NCI-H748 treated with DMSO at 0.1 percent for 48 hours (cell line): ENCODE measurements at regions not wholly inside any gene's neighbourhood (a gene's known extent, or its start where the extent isn't known, plus 50 kb on each side); places are given as distances from the start of the nearest gene placed in this dataset.
A peak's percentile ranks its signal among the peaks of the same experiment; 100 is the strongest.
"Not testable (repeated sequence)": the region's sequence is repeated elsewhere in the genome, so short reads cannot be mapped to it uniquely, and the experiment has no call there.

Experiments
- DNase-seq: peaks from one replicate; lab custom pipeline; 2025; lab: John Stamatoyannopoulos, UW

DNA sequence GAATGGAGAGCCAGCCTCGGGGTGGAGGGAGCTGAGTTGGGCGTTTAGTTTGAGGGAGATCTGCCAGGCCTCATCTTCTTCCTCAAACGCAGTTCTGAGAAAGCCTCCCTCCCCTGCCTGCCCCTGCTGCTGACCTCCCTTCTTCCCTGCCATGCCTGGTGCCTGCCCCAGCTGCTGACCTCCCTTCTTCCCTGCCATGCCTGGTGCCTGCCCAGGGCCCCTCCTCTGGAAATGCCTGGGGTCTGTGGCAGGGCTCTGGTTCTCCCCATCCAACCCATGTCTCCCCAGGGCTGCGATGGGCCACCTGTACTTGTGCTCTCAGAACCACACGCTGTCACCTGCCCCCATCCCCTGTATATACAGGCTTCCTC, 114.6 kb downstream of the VEGFA start:
- no peak for DNase-seq

DNA sequence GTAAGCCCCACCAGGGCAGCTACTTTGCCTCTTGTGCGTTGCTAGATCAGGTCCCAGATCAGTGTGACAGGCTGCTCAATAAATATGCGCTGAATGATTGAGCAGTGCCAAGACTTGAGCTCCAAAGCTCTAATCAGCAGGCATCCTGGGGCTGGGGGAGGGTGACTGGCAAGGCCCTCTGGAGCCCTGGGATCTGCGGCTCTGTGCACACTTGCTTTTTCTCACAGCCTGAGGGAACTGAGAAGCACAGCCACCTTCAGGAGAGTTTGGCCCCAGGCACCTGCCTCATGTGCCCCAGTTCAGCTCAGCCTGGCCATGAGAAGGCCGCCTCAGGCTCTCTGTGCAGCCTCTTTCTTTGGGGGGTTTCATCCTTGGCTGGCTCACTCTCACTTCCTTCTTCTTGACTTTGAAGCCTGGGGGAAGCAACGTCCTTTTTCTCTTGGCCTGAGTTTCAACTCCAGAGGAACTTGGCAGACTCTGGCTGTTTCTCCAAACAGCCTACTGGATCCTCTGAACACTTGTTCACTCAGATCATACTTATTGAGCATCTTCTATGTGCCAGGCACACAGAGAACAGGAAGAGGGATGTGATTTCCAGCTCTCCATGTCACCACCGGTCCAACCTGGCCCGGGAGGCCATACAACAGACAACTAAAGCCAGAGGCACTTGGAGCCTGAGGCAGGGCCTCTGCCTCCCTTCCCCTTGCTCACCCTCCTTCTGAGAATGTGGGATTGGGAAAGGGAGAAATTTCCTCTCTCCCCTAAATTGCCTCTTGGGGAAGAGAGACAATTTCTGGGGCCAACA, 114.0 kb downstream of the VEGFA start:
- DNase-seq: no peak

DNA sequence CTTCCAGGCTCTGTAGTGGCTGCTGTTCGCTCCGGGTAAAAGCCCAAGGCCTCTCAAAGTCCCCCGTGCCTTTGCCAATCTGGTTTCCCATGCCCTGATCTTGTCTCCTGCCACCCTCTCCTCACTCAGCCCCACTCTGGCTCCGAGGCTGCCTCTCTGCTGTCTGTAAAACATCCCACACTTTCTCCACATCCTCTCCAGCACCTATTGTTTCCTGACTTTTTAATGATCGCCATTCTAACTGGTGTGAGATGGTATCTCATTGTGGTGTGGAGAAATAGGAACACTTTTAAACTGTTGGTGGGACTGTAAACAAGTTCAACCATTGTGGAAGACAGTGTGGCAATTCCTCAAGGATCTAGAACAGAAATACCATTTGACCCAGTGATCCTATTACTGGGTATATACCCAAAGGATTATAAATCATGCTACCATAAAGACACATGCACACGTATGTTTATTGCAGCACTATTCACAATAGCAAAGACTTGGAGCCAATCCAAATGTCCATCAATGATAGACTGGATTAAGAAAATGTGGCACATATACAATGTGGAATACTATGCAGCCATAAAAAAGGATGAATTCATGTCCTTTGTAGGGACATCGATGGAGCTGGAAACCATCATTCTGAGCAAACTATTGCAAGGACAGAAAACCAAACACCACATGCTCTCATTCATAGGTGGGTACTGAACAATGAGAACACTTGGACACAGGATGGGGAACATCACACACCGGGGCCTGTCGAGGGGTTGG, 112.9 kb downstream of the VEGFA start:
- DNase-seq: not testable (repeated sequence)

DNA sequence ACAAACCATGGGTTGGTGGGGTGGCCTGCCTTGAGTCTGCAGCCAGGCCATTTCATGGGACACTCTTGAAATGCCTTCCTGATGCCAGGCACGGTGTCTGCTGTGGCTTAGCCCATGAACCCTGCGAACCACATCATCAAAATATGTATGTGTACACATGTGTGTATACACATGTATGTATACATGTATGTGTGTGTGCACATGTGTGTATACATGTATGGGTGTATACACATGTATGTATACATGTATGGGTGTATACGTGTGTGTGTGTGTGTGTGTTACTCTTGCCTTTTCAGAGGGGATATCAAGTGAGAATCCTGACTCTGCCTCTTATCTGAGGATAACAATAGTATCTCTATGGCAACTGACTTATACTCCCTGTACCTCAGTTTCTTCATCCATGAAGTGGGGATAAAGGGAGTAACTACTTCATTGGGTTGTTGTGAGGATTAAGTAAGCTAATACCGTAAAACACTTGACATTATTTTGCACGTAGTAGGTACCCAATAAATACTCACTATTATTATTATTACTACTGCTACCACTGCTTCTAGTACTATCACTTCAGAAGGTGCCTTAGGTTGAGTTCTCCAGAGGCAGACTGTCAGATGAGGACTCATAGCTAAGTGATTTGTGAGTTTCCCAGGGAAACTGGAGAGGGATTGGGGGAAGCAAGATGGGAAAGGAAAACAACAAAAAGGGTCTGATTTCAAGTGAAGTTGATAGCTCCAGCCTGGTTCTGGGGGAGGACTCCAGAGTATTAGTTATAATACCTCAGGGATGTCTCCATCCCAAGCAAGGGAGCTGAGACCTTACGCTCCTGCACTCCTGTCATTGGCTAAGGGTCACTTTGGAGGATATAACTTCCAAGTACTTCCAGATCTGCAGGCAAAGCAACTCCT, 110.5 kb downstream of the VEGFA start:
- no peak for DNase-seq

DNA sequence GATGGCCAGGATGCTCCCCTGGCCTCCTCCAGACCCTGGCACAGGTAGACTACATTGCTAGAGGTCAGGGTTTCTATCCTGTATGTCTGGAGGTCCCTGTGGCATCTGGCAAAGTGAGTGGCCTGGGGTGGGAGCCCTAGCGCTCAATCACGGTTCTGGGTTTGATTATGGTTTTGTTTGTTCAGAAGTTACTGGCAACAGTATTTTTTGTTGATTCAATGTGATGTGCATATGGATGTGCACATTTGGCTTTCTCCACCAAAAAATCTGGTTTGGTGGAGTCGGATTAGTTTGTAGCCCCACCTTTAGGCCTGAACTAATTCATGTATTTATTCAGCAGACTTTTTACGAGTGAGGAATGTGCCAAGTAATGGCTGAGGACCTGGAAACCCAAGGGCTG, 109.7 kb downstream of the VEGFA start:
- no peak for DNase-seq

DNA sequence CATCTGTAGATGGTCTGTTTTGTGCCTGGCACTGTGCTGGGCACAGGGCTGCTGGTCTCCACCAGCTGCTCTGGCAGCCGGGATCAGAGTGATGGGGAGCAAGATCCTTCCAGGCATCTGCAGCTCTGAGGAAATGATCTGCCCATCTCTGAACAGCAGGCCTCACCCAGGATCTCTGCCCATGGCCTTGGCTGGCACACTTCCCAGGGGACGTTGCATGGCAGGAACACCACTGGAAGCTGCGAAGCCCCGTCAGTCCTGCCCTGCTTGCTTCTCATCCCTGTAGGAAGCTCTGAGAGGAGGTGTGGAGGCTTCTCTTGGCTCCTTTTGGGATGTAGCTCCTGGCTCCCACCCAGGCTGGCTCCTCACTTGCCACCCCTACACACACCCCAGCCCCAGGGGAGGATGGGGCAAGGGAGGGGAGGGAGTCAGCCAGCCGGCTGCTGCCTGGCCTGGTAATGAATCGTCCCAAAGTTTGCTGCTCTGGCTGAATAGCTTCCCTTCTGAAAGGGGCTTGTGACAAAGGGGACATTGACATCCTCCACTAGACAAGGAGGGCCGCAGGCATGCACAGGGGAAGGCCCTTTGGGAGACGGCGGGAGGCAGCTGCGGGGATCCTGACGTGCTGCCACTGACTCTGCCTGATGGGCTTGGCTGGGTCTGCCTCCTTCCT, 108.9 kb downstream of the VEGFA start:
- DNase-seq: no peak

DNA sequence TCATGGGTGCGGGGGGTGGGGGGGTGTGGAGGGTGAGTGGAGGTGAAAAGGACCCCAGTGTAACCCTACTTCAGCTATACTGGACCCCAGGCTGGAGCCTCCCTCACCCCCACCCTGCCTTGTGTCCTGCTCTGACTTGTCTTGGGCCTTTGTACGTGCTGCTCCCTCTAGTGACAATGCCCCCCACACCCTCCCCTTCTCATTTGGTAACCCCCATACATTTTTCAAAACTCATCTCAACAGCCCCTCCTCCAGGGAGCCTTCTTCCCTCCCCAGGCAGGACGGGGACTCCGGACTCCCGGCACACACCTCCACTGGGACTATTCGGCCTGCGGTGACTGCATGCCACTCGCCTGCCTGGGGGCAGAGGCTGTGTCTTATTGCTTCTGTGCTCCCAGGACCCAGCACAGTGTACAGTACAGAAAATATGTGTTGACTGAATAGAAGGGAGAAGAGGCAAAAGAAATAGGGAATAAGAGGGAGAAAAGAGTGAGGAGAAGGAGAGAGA, 108.2 kb downstream of the VEGFA start:
- no peak for DNase-seq

DNA sequence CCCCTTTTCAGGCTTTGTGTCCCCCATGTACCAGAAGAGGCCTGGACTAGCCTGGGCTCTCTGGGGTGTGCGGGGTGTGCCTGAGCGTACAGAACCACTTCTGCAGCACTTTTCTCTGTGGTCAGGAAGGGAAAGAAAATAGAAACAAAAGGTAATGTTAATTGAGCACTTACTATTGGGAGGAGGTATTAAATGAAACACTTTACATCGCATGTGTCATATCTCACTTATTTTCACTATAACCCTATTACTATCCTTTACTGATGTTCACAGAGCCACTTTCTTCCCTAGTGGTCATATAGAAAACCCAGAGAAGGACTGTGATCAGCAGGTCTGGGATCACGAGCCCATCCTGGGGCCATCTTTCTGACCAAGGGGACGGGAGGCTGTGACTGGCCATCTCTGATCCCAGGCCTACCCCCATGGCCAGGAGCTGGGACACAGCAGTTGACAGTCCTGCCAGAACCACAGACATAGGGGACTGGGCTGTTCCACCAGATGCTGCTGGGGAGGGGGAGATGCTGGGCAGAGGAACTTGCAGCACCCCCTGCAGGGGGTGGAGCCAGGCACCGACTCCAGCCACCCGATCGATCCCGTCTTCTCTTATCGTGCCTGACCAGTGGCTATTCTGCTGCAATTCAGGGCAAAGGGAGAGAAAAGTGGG, 107.6 kb downstream of the VEGFA start:
- DNase-seq: no peak

DNA sequence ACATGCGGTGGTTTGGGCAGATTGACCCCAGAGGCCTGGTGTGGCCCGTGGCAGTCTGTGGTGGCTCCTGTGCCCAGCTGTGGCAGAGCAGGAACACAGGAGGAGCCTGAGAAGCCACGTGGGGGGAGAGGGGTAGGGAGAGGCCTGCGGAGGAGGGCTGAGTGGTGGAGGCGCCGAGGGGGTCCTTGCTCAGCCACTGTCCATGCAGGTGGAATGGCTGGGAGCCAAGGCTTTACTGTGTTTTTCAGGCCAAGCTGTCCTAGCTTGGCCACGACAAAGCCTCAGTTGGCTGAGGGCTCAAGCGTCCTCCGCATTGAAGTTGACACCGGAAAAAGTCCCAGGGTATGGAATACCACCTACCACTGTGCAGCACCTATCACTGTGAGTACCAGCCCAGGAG, 107.0 kb downstream of the VEGFA start:
- no peak for DNase-seq

DNA sequence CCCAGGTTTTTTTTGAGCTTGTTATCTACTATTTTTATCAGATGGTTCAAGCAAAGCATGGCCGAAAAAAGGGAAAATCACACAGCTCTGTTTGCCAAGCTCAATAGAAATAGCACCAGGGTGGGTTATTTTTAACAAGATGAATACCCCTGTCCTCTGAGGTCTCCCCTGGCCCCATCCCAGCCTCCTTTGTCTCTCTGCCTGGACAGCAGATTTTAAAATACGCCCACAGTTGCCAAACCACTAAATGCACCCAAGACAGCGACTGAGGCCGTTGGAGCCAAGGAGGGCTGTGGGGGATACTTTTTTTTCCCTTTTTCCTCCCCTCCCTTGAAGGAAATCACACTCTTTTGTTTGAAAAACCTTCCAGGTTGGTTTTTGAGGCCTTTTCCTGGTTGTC, 106.6 kb downstream of the VEGFA start:
- DNase-seq: no peak

DNA sequence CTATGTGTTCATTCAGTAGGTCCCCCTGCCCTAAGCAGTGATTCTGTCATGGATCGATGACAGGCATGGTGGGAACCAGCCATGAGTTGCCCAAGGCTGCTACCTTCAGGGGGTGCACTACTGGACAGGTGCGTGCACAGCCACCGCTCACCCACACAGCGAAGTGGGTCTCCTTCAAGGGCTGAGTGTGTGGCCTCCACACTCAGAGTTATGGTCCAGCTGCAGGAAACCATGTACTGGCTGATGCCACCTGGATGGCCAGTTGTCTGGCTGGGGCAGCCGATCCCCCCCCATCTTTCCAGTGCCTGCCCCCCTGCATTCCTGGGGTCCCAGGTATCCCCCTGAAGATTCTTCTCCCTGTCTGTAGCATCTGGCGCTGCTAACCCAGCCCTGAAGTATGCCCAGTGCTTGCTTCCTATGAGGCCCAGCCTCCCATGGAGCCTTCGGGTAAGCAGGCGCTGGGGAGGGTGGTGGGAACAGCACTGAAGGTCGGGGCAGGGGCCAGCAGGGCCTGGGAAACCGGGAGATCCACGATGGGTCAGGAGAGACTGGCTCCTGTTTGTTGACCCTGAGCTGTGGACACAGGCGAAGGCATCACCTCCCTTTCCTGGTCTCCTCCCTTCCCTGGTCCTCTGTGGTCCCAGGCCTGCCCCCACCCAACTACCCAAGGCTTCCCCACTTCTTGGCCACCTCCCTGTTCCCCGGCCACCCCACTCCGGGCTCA, 106.0 kb downstream of the VEGFA start:
- DNase-seq: no peak

DNA sequence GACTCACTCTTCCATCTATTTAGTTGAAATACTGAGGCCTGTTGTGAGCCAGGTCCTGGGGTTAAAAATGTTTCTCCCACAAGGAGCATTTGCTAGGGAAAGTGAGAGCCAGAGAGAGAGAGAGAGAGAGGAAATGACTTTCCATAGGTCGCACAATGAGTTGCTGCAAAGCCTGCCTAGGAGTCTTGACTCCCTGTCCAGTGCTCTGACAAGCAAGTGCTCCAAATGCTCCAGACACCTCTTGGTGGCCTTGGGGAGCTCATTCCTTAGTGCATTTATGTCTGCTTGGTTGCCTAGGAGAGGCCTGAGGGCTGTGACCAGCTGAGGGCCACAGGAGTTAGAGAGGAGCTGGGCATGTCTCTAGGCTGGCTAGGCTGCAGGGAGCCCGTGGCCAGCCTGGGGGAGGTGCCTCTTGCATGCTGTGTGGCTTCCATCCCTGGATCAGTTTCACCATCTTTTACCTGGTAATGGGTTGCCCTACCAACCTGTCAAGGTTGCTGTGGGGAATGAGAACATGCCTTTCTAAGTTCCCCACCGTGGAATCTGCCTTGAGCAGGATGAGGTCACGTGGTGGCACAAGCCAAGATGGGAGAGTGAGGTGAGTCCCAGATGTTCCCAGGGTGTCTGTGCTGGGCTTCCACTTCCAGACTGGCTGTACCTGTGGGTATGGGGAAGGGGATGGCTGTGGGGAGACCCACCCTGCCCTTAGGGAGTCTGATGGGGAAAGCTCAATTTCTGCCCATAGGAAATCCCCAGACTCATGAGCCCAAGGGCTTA, 105.0 kb downstream of the VEGFA start:
- no peak for DNase-seq

DNA sequence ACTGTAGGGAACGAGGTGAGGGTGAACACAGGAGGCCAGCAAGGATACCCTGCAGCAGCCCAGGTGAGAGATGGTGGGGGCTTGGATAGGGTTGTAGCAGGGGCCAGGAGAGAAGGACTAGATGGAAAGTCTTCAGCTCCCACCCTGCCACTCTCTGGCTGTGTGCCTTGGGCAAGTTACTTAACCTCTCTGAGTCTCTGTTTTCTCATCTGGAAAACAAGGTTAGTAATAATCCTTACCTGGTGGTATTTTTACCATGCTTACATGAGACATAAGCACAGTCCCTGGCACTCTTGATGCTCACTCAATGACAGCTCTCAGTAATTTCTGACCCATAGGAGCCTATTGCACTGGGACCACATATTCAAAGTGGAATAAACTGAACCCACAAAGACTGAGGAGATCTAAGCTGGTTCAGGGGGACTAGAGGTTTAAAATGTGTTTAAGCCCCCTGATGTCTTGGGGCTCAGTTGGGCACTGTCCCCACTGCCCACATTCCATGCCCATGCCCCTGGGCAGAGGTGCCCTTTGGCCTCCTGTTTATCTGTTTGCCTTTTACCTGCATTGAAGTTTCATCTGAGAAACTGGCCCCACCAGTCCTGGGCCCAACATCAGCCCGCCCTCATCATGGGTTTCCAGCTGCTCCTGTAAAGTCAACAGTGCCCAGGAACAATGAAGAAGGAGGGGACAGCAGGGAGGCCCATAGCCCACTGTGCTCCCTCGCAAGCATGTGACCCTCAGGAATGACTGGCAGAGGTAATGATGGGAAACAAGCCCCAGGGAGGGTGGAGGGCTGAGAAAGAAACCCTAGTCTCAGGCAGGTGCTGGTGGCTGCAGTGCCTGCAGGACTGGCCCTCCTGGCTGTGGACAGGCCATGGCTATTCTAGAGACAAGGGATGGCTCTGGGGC, 104.0 kb downstream of the VEGFA start:
- DNase-seq: peak; percentile 95

DNA sequence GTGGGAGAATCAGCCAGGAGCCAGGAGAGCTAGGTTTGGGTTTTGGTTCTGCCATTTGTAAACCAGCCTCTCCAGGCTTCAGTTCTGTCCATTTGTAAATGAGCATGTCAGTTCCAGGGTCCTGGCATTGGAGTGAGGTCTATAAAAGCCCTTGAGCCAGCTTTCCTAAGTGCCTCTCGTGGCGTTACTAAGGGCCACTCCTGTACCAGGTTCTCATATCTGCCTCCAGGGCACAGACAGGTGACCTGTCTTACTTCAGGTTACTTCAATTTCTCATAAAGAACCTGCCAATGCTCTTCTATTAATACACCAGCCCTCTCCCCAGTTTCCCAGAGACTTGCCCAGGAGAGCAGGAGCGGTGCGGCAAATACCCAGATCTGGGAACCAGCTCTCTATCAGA, 101.9 kb downstream of the VEGFA start:
- no peak for DNase-seq

DNA sequence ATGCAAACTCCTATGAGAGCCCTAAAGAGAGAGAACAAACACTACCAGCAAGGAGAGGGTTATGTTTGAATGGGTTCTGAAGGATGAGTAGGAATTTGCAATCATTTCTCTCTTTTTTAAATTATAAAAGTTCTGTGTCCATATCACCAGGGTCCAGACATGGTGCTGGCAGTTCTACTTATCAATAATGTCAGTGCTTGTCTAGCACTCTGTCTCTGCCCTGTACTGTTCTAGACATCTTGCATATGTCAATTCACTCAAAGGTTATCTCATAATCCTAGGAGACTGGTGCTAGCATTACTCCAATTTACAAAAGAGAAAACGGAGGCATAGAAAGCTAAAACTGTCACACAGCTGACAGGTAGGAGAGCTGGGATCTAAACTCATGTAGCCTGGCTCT, 101.3 kb downstream of the VEGFA start:
- DNase-seq: no peak

DNA sequence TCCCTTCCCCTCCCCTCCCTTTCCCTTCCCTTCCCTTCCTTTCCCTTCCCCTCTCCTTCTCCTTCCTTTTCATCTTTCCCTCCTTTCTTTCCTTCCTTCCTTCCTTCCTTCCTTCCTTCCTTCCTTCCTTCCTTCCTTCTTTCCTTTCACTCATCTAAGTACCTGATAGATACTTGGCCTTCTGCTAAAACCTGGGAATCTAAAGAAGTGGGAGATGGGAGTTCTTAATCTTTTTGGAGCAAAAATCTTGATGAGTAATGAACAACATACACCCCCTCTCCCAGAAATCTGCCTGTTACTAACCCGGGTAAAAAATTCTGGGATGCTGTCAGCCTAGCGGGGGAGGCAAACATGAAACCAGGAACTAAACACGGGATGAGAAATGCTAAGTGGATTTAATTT, 100.7 kb downstream of the VEGFA start:
- no peak for DNase-seq

DNA sequence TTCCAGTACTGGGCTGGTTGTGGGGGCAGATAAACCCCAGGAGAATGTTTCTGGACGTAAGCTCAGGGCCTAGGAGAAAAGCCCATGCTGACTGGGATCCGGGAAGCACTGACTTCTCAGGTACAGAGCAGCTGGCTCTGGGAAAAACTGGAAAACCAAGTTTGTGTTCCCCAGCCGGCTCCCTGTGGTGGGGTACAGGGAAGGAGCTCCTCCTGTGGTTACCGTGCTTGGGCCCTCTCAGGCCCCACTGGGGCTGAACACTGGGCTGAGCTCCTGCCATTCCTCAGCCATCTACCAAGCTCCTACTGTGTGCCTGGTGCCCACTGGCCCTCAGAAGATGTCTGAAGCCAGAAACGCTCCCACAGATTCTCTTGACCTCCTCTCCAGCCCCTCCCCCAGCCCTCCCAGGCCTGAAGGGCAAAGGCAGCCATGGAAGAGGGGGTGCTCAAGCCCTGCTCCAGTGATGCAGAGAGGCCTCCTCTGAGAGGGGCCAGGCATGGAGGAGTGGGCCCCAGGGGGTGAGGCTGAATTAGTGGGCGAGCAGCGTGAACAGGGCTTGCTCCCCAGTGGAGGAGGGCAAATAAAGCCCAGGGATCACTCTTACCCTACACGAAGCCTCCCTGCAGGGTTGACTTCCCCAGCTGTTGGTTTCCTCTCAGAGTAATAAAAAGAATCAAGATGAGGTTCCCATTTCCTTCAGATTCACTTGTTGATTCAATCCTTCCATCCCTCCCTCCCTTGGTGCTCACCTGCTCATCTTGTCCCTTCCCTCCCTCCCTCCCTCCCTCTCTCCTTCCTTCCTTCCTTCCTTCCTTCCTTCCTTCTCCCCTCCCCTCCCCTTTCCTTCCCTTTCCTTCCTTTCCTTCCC, 100.0 kb downstream of the VEGFA start:
- DNase-seq: no peak
